ENCODE measurements at regions not wholly inside any gene's neighbourhood (a gene's known extent, or its start where the extent isn't known, plus 50 kb on each side); places are given as distances from the start of the nearest gene placed in this dataset.

DNA sequence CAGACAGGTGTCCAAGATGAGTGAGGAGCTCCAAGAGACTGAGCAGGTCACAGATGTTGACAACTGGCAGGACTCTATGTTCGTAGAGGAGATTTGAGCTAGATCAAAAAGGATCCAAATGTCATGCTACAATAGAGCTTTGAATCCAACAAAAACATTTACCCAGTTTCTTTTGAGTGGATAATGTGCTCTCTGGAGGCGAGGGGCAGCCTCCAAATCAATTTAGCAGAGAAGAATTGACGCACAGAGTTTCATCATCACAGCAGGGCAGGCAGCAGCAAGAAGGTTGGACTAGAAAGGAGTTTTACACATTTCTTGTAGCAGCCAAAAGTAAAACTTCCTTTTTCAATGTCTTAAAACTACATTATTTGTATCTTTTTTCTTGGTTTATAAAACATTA is 653.0 kb downstream of the RNF144A start:
- no peak overlapping the region for H2BK12ac ChIP-seq (ENCODE audit: insufficient read length, low read depth, low read length)
- no peaks in the 10 kb centered on the region for H3K9me3 ChIP-seq (ENCODE audit: control insufficient read depth, low read depth, low read length)
- H3K36me3 Mint-ChIP-seq (ENCODE audit: insufficient read depth in 1 of 3, low read depth in 3 of 3) = peaks cover 0 to 3% (median 0%) of the 10 kb centered on the region in 3 experiments; a peak in 1 of 7 replicates
- WGBS (ENCODE audit: extremely low coverage, insufficient read length, low lambda C conversion rate) = no CpG with 5 or more reads among the region's 3 CpGs
- no peak overlapping the region for H2BK20ac ChIP-seq (ENCODE audit: low read depth, low read length, poor library complexity, severe bottlenecking)
- H3K14ac ChIP-seq (ENCODE audit: insufficient read depth, low read length) = no peak overlapping the region
- H3K27me3 ChIP-seq (ENCODE audit: insufficient read depth, low read length) = no peaks in the 10 kb centered on the region; the same call in 1 of the 2 replicates
- H3K27ac Mint-ChIP-seq = no peak overlapping the region
- H3K79me2 ChIP-seq (ENCODE audit: insufficient read depth, low read length) = no peaks in the 10 kb centered on the region
- peaks cover 0 to 10% of the 10 kb centered on the region in 2 experiments; a peak in 3 of 5 replicates for H3K9me3 Mint-ChIP-seq
- H2AK5ac ChIP-seq (ENCODE audit: insufficient read length, low read length) = no peak overlapping the region
- no peaks in the 10 kb centered on the region for H3K23me2 ChIP-seq (ENCODE audit: insufficient read length, low read depth, low read length, poor library complexity, severe bottlenecking)
- no peaks in the 10 kb centered on the region for H3K79me1 ChIP-seq (ENCODE audit: insufficient read depth, low read depth, low read length, poor library complexity, severe bottlenecking)
- no peak overlapping the region for H4K5ac ChIP-seq (ENCODE audit: insufficient read length, low read depth, low read length)
- H3K27ac ChIP-seq (ENCODE audit: insufficient read length, low read depth, low read length) = no peak overlapping the region
- H4K20me1 ChIP-seq (ENCODE audit: control insufficient read depth, insufficient read depth, insufficient read length) = no peaks in the 10 kb centered on the region
- TF ChIP-seq, protein P1, sequence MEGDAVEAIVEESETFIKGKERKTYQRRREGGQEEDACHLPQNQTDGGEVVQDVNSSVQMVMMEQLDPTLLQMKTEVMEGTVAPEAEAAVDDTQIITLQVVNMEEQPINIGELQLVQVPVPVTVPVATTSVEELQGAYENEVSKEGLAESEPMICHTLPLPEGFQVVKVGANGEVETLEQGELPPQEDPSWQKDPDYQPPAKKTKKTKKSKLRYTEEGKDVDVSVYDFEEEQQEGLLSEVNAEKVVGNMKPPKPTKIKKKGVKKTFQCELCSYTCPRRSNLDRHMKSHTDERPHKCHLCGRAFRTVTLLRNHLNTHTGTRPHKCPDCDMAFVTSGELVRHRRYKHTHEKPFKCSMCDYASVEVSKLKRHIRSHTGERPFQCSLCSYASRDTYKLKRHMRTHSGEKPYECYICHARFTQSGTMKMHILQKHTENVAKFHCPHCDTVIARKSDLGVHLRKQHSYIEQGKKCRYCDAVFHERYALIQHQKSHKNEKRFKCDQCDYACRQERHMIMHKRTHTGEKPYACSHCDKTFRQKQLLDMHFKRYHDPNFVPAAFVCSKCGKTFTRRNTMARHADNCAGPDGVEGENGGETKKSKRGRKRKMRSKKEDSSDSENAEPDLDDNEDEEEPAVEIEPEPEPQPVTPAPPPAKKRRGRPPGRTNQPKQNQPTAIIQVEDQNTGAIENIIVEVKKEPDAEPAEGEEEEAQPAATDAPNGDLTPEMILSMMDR (conservative IDR thresholded peaks at IDR 0.05) = no peak
- H3K4me1 ChIP-seq (ENCODE audit: insufficient read depth, low read length) = no peaks in the 10 kb centered on the region; the same call in 1 of the 2 replicates
- DNase-seq = no peak
- H3K27me3 Mint-ChIP-seq (ENCODE audit: low read depth) = no peaks in the 10 kb centered on the region
- no peak overlapping the region for H2BK15ac ChIP-seq (ENCODE audit: low read depth, low read length)
- H4K91ac ChIP-seq (ENCODE audit: insufficient read length, low read depth, low read length) = no peak overlapping the region
- no peak overlapping the region for H2BK5ac ChIP-seq (ENCODE audit: insufficient read length, low read length)
- no peak overlapping the region for H3K4me3 Mint-ChIP-seq
- H3K4ac ChIP-seq (ENCODE audit: low read depth, low read length) = no peak overlapping the region
- H3K4me2 ChIP-seq (ENCODE audit: insufficient read depth, insufficient read length, low read length) = no peak overlapping the region
- peaks cover 17 to 27% of the 10 kb centered on the region in 2 experiments for H3K4me1 Mint-ChIP-seq
- no peak overlapping the region for H4K8ac ChIP-seq (replicated peaks; ENCODE audit: insufficient read length, low read depth, low read length)
- no peak overlapping the region for H2BK120ac ChIP-seq (ENCODE audit: low read depth, low read length, poor library complexity, severe bottlenecking)
- no peak overlapping the region for H3K23ac ChIP-seq (ENCODE audit: insufficient read length, low read depth, low read length)
- H3K18ac ChIP-seq (ENCODE audit: insufficient read length, low read depth, low read length) = no peak overlapping the region
- no peak overlapping the region for H3K9ac ChIP-seq (ENCODE audit: extremely low read depth, insufficient read length, low read length)
- no peak overlapping the region for H3K56ac ChIP-seq (ENCODE audit: insufficient read length, low read depth, low read length)
- no peak overlapping the region for H3T11ph ChIP-seq (ENCODE audit: low read length)
- no peak overlapping the region for H2AFZ ChIP-seq (ENCODE audit: low read length)

Data from H9 (cell line).